SH-SY5Y (cell line): ENCODE measurements at regions not wholly inside any gene's neighbourhood (a gene's known extent, or its start where the extent isn't known, plus 50 kb on each side); places are given as distances from the start of the nearest gene placed in this dataset.

ENCODE experiments used
- GATA2 ChIP-seq: IDR thresholded peaks from 2 replicates; pipeline ENCODE4 v1.6.1; 2011; ENCODE audit warnings: mild to moderate bottlenecking, low read depth, low read length
- GATA3 ChIP-seq: IDR thresholded peaks from 2 replicates; pipeline ENCODE4 v1.6.1; 2011; ENCODE audit warnings: low read depth, mild to moderate bottlenecking, low read length, moderate library complexity

GRCh38 chr10:108561649-108562048 lies 1361.7 kb downstream of the XPNPEP1 start:
- no peak for TF ChIP-seq GATA3
- TF ChIP-seq GATA2: no peak
